Left renal cortex interstitium (tissue), 4 donors: ENCODE measurements at regions not wholly inside any gene's neighbourhood (a gene's known extent, or its start where the extent isn't known, plus 50 kb on each side); places are given as distances from the start of the nearest gene placed in this dataset.
A peak's percentile ranks its signal among the peaks of the same experiment; 100 is the strongest.
"Not testable (repeated sequence)": the region's sequence is repeated elsewhere in the genome, so short reads cannot be mapped to it uniquely, and the experiment has no call there.

ENCODE experiments used
- DNase-seq, 4 donors: peaks; one replicate each; pipeline ENCODE4 v3.0.0-alpha.2; 2013; ENCODE audit warnings: low read depth in 4 of 4, low spot score in 2 of 4, missing footprints in 1 of 4

- peak in 1 of 4 donors; percentile 39 for DNase-seq
Observed at GRCh38 chr1:157369808-157370521, 182.3 kb downstream of the FCRL5 start.

- not testable (repeated sequence) for DNase-seq
Observed at GRCh38 chr1:157368941-157369340, 183.4 kb downstream of the FCRL5 start.

GRCh38 chr1:157368363-157368762 is 184.0 kb downstream of the FCRL5 start:
- no peak for DNase-seq

- no peak for DNase-seq
Observed at GRCh38 chr1:157367870-157368269, 184.4 kb downstream of the FCRL5 start.

GRCh38 chr1:157367091-157367739 is 185.1 kb downstream of the FCRL5 start:
- no peak for DNase-seq

- no peak for DNase-seq
Observed at GRCh38 chr1:157364612-157365011, 187.7 kb downstream of the FCRL5 start.

- DNase-seq, result no peak
Observed at GRCh38 chr1:157363660-157364140, 188.6 kb downstream of the FCRL5 start.

GRCh38 chr1:157360023-157360390 is 192.3 kb downstream of the FCRL5 start:
- DNase-seq, result no peak

- DNase-seq, result no peak
Observed at GRCh38 chr1:157359314-157360022, 192.8 kb downstream of the FCRL5 start.

- no peak for DNase-seq
Observed at GRCh38 chr1:157357111-157357510, 195.2 kb downstream of the FCRL5 start.

GRCh38 chr1:157356601-157357000 is 195.7 kb downstream of the FCRL5 start:
- DNase-seq, result no peak

- DNase-seq, result no peak
Observed at GRCh38 chr1:157353546-157353945, 198.8 kb downstream of the FCRL5 start.

GRCh38 chr1:157352817-157353408 is 199.4 kb downstream of the FCRL5 start:
- DNase-seq, result no peak

GRCh38 chr1:157352216-157352615 is 200.1 kb downstream of the FCRL5 start:
- no peak for DNase-seq

GRCh38 chr1:157351800-157352199 is 200.5 kb downstream of the FCRL5 start:
- DNase-seq, result not testable (repeated sequence)

GRCh38 chr1:157348538-157349480 is 203.5 kb downstream of the FCRL5 start:
- no peak for DNase-seq

GRCh38 chr1:157347506-157347905 is 204.8 kb downstream of the FCRL5 start:
- no peak for DNase-seq

GRCh38 chr1:157337785-157338184 is 199.6 kb upstream of the ETV3 start:
- DNase-seq, result not testable (repeated sequence)

- no peak for DNase-seq
Observed at GRCh38 chr1:157335056-157335455, 196.9 kb upstream of the ETV3 start.

GRCh38 chr1:157334041-157334440 is 195.8 kb upstream of the ETV3 start:
- no peak for DNase-seq
